SU-DHL-6 (cell line): ENCODE measurements at regions not wholly inside any gene's neighbourhood (a gene's known extent, or its start where the extent isn't known, plus 50 kb on each side); places are given as distances from the start of the nearest gene placed in this dataset.

Source experiments
- H2AFZ ChIP-seq: fragments of 200-600 bp; sonication (generic); 2 replicates; pipeline ENCODE4 v1.6.1; 2014; ENCODE audit warnings: low read depth, mild to moderate bottlenecking, moderate library complexity, mixed read lengths, antibody characterized with exemption, low read length; ENCODE audit not compliant: severe bottlenecking
- H3F3A ChIP-seq: fragments of 200-600 bp; shearing (Covaris generic); 2 replicates; pipeline ENCODE4 v1.6.0; 2016; ENCODE audit warnings: antibody characterized with exemption, mild to moderate bottlenecking; ENCODE audit not compliant: insufficient read depth
- H3K27ac ChIP-seq: fragments of 200-600 bp; sonication (generic); 2 replicates; pipeline ENCODE4 v1.5.1; 2016; ENCODE audit warnings: low read depth, mild to moderate bottlenecking, low read length, moderate library complexity, mixed read lengths
- H3K27me3 ChIP-seq: fragments of 200-600 bp; sonication (generic), shearing (Covaris generic); 2 replicates; pipeline ENCODE4 v1.6.0; 2014; ENCODE audit warnings: mild to moderate bottlenecking, low read length
- H3K36me3 ChIP-seq: fragments of 200-600 bp; sonication (generic); 2 replicates; pipeline ENCODE4 v1.6.1; 2014; ENCODE audit warnings: mild to moderate bottlenecking, low read length, mixed read lengths
- H3K4me2 ChIP-seq: fragments of 300-600, 200-600 bp; shearing (Covaris generic), sonication (generic); 2 replicates; pipeline ENCODE4 v1.6.0; 2014; ENCODE audit warnings: low read length, low read depth, mild to moderate bottlenecking; ENCODE audit not compliant: poor library complexity, severe bottlenecking
- H3K4me3 ChIP-seq: fragments of 200-600 bp; sonication (generic); 2 replicates; pipeline ENCODE4 v1.5.1; 2014; ENCODE audit warnings: antibody characterized with exemption, low read length, mild to moderate bottlenecking, mixed read lengths; ENCODE audit not compliant: insufficient read depth, poor library complexity, severe bottlenecking
- H3K79me2 ChIP-seq: fragments of 200-600 bp; sonication (generic); 2 replicates; pipeline ENCODE4 v1.6.1; 2014; ENCODE audit warnings: mild to moderate bottlenecking, low read length, moderate library complexity; ENCODE audit not compliant: insufficient read depth
- H3K9ac ChIP-seq: fragments of 200-600 bp; sonication (generic); 2 replicates; pipeline ENCODE4 v1.7.0; 2014; ENCODE audit warnings: mild to moderate bottlenecking, low read length
- H3K9me2 ChIP-seq: fragments of 200-600 bp; sonication (generic); replicated peaks from 2 replicates; pipeline ENCODE4 v1.6.1; 2014; ENCODE audit warnings: low read length; ENCODE audit not compliant: insufficient read depth
- H3K9me3 ChIP-seq: fragments of 200-600 bp; sonication (generic); 2 replicates; pipeline ENCODE4 v1.6.1; 2014; ENCODE audit warnings: low read length, mixed read lengths; ENCODE audit not compliant: insufficient read depth
- H4K20me1 ChIP-seq: fragments of 200-600 bp; sonication (generic); 2 replicates; pipeline ENCODE4 v1.6.1; 2014; ENCODE audit warnings: low read depth, mild to moderate bottlenecking, antibody characterized with exemption, low read length, moderate library complexity, mixed read lengths
- CTCF ChIP-seq: fragments of 200-600 bp; sonication (generic); IDR thresholded peaks from one replicate; pipeline ENCODE4 v1.5.1; 2017; ENCODE audit warnings: antibody characterized with exemption, mild to moderate bottlenecking, low read length, moderate library complexity; ENCODE audit not compliant: insufficient read depth, poor library complexity, severe bottlenecking
- EZH2phosphoT487 ChIP-seq: fragments of 200-600 bp; sonication (generic), shearing (Covaris generic); conservative IDR thresholded peaks from 2 replicates; pipeline ENCODE4 v1.6.1; 2018; ENCODE audit warnings: mild to moderate bottlenecking, antibody characterized with exemption, low read length, moderate library complexity, mixed read lengths

GRCh38 chr1:201672685-201673084, 133.8 kb downstream of the NAV1 start:
- Histone ChIP-seq H2AFZ (no peak overlapping the region), H3K4me2 (no peak overlapping the region), H3K4me3 (no peak overlapping the region), H3K9me3 (no peaks in the 10 kb centered on the region), H4K20me1 (no peaks in the 10 kb centered on the region), H3K9me2 (no peaks in the 10 kb centered on the region), H3K27me3 (no peaks in the 10 kb centered on the region), H3K9ac (no peak overlapping the region), H3K79me2 (no peaks in the 10 kb centered on the region), H3F3A (no peaks in the 10 kb centered on the region), H3K36me3 (no peaks in the 10 kb centered on the region), H3K27ac (no peak overlapping the region)
- TF ChIP-seq CTCF, result no peak
- TF ChIP-seq EZH2phosphoT487, result no peak

GRCh38 chr1:201673093-201673492, 134.2 kb downstream of the NAV1 start:
- TF ChIP-seq EZH2phosphoT487 (no peak), CTCF (no peak)
- no peaks in the 10 kb centered on the region for H4K20me1 ChIP-seq

GRCh38 chr1:201673915-201674314, 135.0 kb downstream of the NAV1 start:
- Histone ChIP-seq H3K79me2 (no peaks in the 10 kb centered on the region), H3K4me2 (no peak overlapping the region), H3F3A (no peaks in the 10 kb centered on the region), H3K27ac (no peak overlapping the region), H4K20me1 (no peaks in the 10 kb centered on the region), H3K27me3 (no peaks in the 10 kb centered on the region), H3K9me3 (no peaks in the 10 kb centered on the region), H2AFZ (no peak overlapping the region), H3K9ac (no peak overlapping the region), H3K36me3 (no peaks in the 10 kb centered on the region), H3K4me3 (no peak overlapping the region), H3K9me2 (no peaks in the 10 kb centered on the region)
- TF ChIP-seq EZH2phosphoT487, result no peak
- no peak for TF ChIP-seq CTCF

More at GRCh38 chr1:201673093-201673492, 134.2 kb downstream of the NAV1 start:
- H3K79me2 ChIP-seq, result no peaks in the 10 kb centered on the region
- H3K27me3 ChIP-seq, result no peaks in the 10 kb centered on the region
- no peaks in the 10 kb centered on the region for H3K36me3 ChIP-seq
- H3K9ac ChIP-seq, result no peak overlapping the region
- H3F3A ChIP-seq, result no peaks in the 10 kb centered on the region
- H3K4me2 ChIP-seq, result no peak overlapping the region
- H3K4me3 ChIP-seq, result no peak overlapping the region
- H3K9me2 ChIP-seq, result no peaks in the 10 kb centered on the region
- no peaks in the 10 kb centered on the region for H3K9me3 ChIP-seq
- H3K27ac ChIP-seq, result no peak overlapping the region
- no peak overlapping the region for H2AFZ ChIP-seq

- H3K27me3 ChIP-seq, result no peaks in the 10 kb centered on the region
- no peaks in the 10 kb centered on the region for H3K9me2 ChIP-seq
- no peak overlapping the region for H2AFZ ChIP-seq
- no peaks in the 10 kb centered on the region for H4K20me1 ChIP-seq
- H3K4me2 ChIP-seq, result no peak overlapping the region
- H3K27ac ChIP-seq, result no peak overlapping the region
- no peaks in the 10 kb centered on the region for H3F3A ChIP-seq
- no peaks in the 10 kb centered on the region for H3K79me2 ChIP-seq
- H3K36me3 ChIP-seq, result no peaks in the 10 kb centered on the region
- H3K9me3 ChIP-seq, result no peaks in the 10 kb centered on the region
- no peak overlapping the region for H3K4me3 ChIP-seq
- no peak overlapping the region for H3K9ac ChIP-seq
- TF ChIP-seq EZH2phosphoT487, result no peak
- TF ChIP-seq CTCF, result no peak
These were observed 136.2 kb downstream of the NAV1 start for GRCh38 chr1:201675143-201675542.
